IMR-90 (cell line): ENCODE measurements at regions not wholly inside any gene's neighbourhood (a gene's known extent, or its start where the extent isn't known, plus 50 kb on each side); places are given as distances from the start of the nearest gene placed in this dataset.

Experiments
- BHLHE40 ChIP-seq: fragments of 150-350 bp; IDR thresholded peaks from 2 replicates; pipeline ENCODE4 v1.6.1; 2016; ENCODE audit warnings: mild to moderate bottlenecking, low read depth, low read length
- CEBPB ChIP-seq: IDR thresholded peaks from 2 replicates; pipeline ENCODE4 v1.6.1; 2012; ENCODE audit warnings: low read depth, low read length, improper control_type of control experiment
- CTCF ChIP-seq: conservative IDR thresholded peaks from 2 replicates; pipeline ENCODE4 v1.5.1; 2012; ENCODE audit warnings: mild to moderate bottlenecking, low read depth, low read length, improper control_type of control experiment
- ELK1 ChIP-seq: fragments of 150-350 bp; IDR thresholded peaks from 2 replicates; pipeline ENCODE4 v1.6.1; 2016; ENCODE audit warnings: low read depth, mild to moderate bottlenecking, low read length, moderate library complexity, borderline replicate concordance
- FOS ChIP-seq: fragments of 150-350 bp; IDR thresholded peaks from 2 replicates; pipeline ENCODE4 v1.6.1; 2016; ENCODE audit warnings: low read depth, low read length
- MAFK ChIP-seq: IDR thresholded peaks from 2 replicates; pipeline ENCODE4 v1.6.1; 2012; ENCODE audit warnings: low read depth, low read length, improper control_type of control experiment
- MAZ ChIP-seq: IDR thresholded peaks from 2 replicates; pipeline ENCODE4 v1.6.1; 2012; ENCODE audit warnings: low read depth, mild to moderate bottlenecking, low read length, improper control_type of control experiment, moderate library complexity, borderline replicate concordance
- MXI1 ChIP-seq: IDR thresholded peaks from 2 replicates; pipeline ENCODE4 v1.6.1; 2012; ENCODE audit warnings: low read depth, mild to moderate bottlenecking, low read length, moderate library complexity, borderline replicate concordance
- POLR2A ChIP-seq: IDR thresholded peaks from 2 replicates; pipeline ENCODE4 v1.6.1; 2012; ENCODE audit warnings: mild to moderate bottlenecking, low read depth, low read length
- RAD21 ChIP-seq: IDR thresholded peaks from 2 replicates; pipeline ENCODE4 v1.6.1; 2012; ENCODE audit warnings: low read length, improper control_type of control experiment

- TF ChIP-seq CTCF (no peak), MXI1 (no peak), FOS (no peak), POLR2A (no peak), CEBPB (no peak), MAFK (no peak), MAZ (no peak), BHLHE40 (no peak), RAD21 (no peak), ELK1 (no peak)
Measured at GRCh38 chr1:229147072-229147471, 123.8 kb upstream of the RAB4A start.
